Lower leg skin (tissue), 4 donors: ENCODE measurements at regions not wholly inside any gene's neighbourhood (a gene's known extent, or its start where the extent isn't known, plus 50 kb on each side); places are given as distances from the start of the nearest gene placed in this dataset.

Experiments
- DNase-seq, 2 donors: peaks; one replicate each; pipeline ENCODE4 v3.0.0-alpha.2; 2019; ENCODE audit warnings: low spot score in 2 of 2
- H3K4me3 ChIP-seq: fragments of 200-600 bp; sonication (generic); 2 replicates; pipeline ENCODE4 v1.5.1; 2017; ENCODE audit warnings: mild to moderate bottlenecking, low read depth; ENCODE audit not compliant: poor library complexity, severe bottlenecking
- CTCF ChIP-seq, 3 donors: fragments of 450-650 bp; IDR thresholded peaks; one replicate each; pipeline ENCODE4 v1.5.1; 2016; ENCODE audit warnings: antibody characterized with exemption in 3 of 3, mild to moderate bottlenecking in 3 of 3, moderate library complexity in 2 of 3
- POLR2A ChIP-seq, 2 donors: fragments of 450-650 bp; IDR thresholded peaks; one replicate each; pipeline ENCODE4 v1.6.1; 2016 to 2017; ENCODE audit warnings: antibody characterized with exemption in 2 of 2, mild to moderate bottlenecking in 1 of 2, moderate library complexity in 1 of 2
- WGBS, 2 donors: methylation state at CpG; one replicate each; pipeline ENCODE4 v1.1.5; 2018; 5-methylcytosine and 5-hydroxymethylcytosine counted together
- intact Hi-C: fragments of 100-400 bp; cut with DNase I; formaldehyde crosslinking; loops from one replicate; pipeline ENCODE4 v1.15.0; 2023; ENCODE audit warnings: low total_unique reads

- intact Hi-C loops: no loop called here
- WGBS, 2 donors: 39 to 45% methylated on average over 1 of the region's 1 CpG
- no peak for TF ChIP-seq POLR2A (IDR thresholded peaks at IDR 0.05)
- TF ChIP-seq CTCF (IDR thresholded peaks at IDR 0.05): no peak
- no peak for DNase-seq
- H3K4me3 ChIP-seq: no peak overlapping the region
Measured at GRCh38 chr1:68370101-68370915, 79.4 kb downstream of the RPE65 start.

- no peak for DNase-seq
- WGBS, 2 donors: 83 to 87% methylated on average over 5 of the region's 5 CpGs
- no peak overlapping the region for H3K4me3 ChIP-seq
- intact Hi-C loops: no loop called here
- TF ChIP-seq POLR2A (IDR thresholded peaks at IDR 0.05): no peak
- no peak for TF ChIP-seq CTCF (IDR thresholded peaks at IDR 0.05)
Measured at GRCh38 chr1:68366572-68366971, 83.2 kb downstream of the RPE65 start.

- H3K4me3 ChIP-seq: no peak overlapping the region
- TF ChIP-seq CTCF (IDR thresholded peaks at IDR 0.05): no peak
- TF ChIP-seq POLR2A (IDR thresholded peaks at IDR 0.05): no peak
- intact Hi-C loops: no loop called here
- WGBS, 2 donors: 100% methylated on average over 1 of the region's 1 CpG
- DNase-seq: no peak
Measured at GRCh38 chr1:68365709-68366382, 83.9 kb downstream of the RPE65 start.

- intact Hi-C loops: no loop called here
- no peak overlapping the region for H3K4me3 ChIP-seq
- TF ChIP-seq CTCF (IDR thresholded peaks at IDR 0.05) (no peak), POLR2A (IDR thresholded peaks at IDR 0.05) (no peak)
- DNase-seq: no peak
Measured at GRCh38 chr1:68363339-68363738, 86.4 kb downstream of the RPE65 start.

- WGBS, 2 donors: 55 to 70% methylated on average over 3 of the region's 3 CpGs
- H3K4me3 ChIP-seq: no peak overlapping the region
- TF ChIP-seq CTCF (IDR thresholded peaks at IDR 0.05) (no peak), POLR2A (IDR thresholded peaks at IDR 0.05) (no peak)
- intact Hi-C loops: no loop called here
- no peak for DNase-seq
Measured at GRCh38 chr1:68361346-68361910, 88.3 kb downstream of the RPE65 start.
